ENCODE measurements at regions not wholly inside any gene's neighbourhood (a gene's known extent, or its start where the extent isn't known, plus 50 kb on each side); places are given as distances from the start of the nearest gene placed in this dataset.
"Not testable (repeated sequence)": the region's sequence is repeated elsewhere in the genome, so short reads cannot be mapped to it uniquely, and the experiment has no call there.

DNA sequence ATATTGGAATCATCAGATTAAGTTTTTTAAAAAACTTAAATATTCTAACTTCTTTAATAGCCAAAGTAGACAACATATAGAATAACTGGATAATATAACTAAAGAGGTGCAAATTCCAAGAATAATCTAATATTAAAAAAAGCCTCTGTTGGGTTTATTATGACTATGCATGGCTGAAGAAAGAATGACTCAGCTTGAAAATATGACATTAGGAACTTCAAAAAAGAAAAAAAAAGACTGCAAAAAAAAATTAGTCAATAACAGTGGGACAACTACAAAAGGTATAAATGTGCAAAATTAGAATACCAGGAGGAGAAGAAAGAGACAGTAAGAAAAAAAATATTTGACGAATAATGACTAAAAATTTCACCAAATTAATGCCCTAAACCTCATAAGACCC is 1178.0 kb downstream of the JRKL start:
- TF ChIP-seq, protein P1, sequence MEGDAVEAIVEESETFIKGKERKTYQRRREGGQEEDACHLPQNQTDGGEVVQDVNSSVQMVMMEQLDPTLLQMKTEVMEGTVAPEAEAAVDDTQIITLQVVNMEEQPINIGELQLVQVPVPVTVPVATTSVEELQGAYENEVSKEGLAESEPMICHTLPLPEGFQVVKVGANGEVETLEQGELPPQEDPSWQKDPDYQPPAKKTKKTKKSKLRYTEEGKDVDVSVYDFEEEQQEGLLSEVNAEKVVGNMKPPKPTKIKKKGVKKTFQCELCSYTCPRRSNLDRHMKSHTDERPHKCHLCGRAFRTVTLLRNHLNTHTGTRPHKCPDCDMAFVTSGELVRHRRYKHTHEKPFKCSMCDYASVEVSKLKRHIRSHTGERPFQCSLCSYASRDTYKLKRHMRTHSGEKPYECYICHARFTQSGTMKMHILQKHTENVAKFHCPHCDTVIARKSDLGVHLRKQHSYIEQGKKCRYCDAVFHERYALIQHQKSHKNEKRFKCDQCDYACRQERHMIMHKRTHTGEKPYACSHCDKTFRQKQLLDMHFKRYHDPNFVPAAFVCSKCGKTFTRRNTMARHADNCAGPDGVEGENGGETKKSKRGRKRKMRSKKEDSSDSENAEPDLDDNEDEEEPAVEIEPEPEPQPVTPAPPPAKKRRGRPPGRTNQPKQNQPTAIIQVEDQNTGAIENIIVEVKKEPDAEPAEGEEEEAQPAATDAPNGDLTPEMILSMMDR (conservative IDR thresholded peaks at IDR 0.05; ENCODE audit: low read depth, low read length): no peak
- peak; percentile 42 for DNase-seq (ENCODE audit: low read depth)
- H3K4me3 ChIP-seq (ENCODE audit: low read depth, low read length): no peak overlapping the region

GRCh38 chr11:97570636-97571035 is 1180.8 kb downstream of the JRKL start:
- DNase-seq (ENCODE audit: low read depth): no peak
- TF ChIP-seq, protein P1 (conservative IDR thresholded peaks at IDR 0.05; ENCODE audit: low read depth, low read length): no peak
- no peak overlapping the region for H3K4me3 ChIP-seq (ENCODE audit: low read depth, low read length)

GRCh38 chr11:97573771-97574170 is 1184.0 kb downstream of the JRKL start:
- H3K4me3 ChIP-seq (ENCODE audit: low read depth, low read length); DNase-seq (ENCODE audit: low read depth): not testable (repeated sequence)

DNA sequence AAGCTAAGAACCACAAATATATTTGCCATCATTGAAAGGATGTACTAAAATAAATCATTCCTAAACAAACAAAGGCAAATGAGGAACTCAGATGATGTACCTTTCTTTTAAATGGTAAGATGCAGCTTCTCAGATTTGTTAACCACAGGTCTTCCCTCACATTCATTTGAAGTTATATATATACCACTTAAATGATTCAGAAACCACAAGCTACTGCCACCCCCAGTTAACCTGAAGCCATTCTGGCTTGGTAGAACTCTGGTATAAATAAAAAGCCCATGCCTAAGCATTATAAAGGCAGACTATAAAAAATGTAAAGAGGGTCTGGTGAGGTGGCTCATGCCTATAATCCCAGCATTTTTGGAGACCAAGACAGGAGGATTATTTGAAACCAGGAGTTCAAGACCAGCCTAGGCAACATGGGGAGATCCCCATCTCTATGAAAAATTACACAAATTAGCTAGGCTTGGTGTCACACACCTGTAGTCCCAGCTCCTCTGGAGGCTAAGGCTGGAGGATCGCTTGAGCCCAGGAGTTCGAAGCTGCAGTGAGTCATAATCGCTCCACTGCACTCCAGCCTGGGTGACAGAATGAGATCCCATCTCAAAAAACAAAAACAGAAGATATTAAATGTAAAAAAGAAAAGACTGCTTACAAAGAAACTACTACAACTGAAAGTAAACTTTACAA is 1185.3 kb downstream of the JRKL start:
- peak; percentile 21 for DNase-seq (ENCODE audit: low read depth)
- H3K4me3 ChIP-seq (ENCODE audit: low read depth, low read length): no peak overlapping the region
- TF ChIP-seq, protein P1 (conservative IDR thresholded peaks at IDR 0.05; ENCODE audit: low read depth, low read length): no peak

DNA sequence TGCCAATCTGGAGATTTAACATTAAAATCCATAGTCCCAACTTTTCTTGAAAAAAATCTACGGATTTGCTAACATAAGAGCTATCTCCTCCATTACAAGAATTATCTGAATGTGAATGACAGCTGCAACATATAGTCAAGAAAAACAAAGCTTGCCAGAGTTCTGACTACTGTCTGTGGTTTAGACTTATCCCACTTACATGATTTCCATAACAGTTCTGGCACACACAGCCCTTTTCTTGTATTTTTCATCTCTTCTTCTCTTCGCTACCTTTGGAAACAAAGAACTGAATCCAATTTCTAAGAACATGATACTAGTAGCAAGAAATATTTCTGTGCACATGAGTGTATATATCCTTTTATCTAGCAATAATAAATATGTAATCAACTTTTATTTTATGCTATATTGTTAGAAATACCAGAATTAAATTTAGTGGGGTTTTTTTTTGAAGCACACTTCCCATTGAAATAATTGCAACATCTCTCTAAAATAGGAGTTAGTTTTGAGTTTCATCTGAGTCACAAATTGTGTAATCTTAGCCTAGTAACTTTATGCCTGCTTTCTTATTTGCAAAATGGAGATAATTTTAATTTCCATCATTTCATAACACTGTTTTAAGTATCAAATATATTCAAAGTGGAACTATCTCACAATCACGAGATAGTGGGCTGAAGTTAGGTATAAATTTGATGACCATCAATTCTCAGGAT is 1217.6 kb downstream of the JRKL start:
- no peak overlapping the region for H3K4me3 ChIP-seq (ENCODE audit: low read depth, low read length)
- TF ChIP-seq, protein P1 (conservative IDR thresholded peaks at IDR 0.05; ENCODE audit: low read depth, low read length): no peak
- DNase-seq (ENCODE audit: low read depth): peak; percentile 66

DNA sequence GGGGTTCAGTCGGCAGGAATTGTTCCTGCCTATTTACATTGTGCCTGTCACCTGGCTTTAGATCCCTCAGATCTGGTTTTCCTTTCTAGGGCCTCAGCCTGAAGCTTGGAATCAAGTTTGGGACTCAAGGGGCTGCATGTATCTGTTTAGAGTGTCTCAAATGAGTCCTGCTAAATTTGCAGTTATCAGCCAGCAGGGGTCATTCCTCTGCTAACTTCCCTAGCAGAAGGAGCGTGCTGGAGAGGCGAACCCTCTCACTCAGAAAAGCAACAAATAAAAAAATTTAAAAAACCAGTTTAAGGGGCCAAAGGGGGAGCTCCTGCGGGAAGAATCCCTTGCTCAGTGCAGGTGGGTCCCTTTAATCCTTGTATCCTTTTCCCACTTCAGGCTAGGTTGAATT is 1220.2 kb downstream of the JRKL start:
- DNase-seq (ENCODE audit: low read depth): peak; percentile 57
- TF ChIP-seq, protein P1 (conservative IDR thresholded peaks at IDR 0.05; ENCODE audit: low read depth, low read length): peak; percentile 57

DNA sequence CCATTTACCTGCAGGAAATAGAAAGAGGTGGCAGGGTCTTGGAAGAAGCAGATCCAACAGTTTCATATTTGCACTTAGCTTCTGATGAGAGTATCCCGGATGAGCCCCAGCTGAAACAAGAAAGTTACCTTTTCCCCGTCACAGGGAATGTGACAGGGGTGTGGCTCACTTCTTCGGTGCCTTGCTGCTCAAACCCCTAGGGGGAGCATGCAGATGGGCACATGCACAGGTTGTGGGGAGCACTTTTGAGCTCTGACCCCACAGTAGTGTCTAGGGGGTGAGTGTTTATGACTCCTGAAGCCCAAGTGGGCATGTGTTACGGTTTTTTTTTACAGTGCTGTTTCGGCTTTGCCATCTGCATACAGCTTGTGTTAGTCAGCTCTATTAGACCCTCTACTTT is 1221.0 kb downstream of the JRKL start:
- TF ChIP-seq, protein P1 (conservative IDR thresholded peaks at IDR 0.05; ENCODE audit: low read depth, low read length): no peak
- H3K4me3 ChIP-seq (ENCODE audit: low read depth, low read length): no peak overlapping the region
- no peak for DNase-seq (ENCODE audit: low read depth)

More for the DNA sequence above, 1220.2 kb downstream of the JRKL start:
- no peak overlapping the region for H3K4me3 ChIP-seq (ENCODE audit: low read depth, low read length)
